HG03432 (cell line): ENCODE measurements at regions not wholly inside any gene's neighbourhood (a gene's known extent, or its start where the extent isn't known, plus 50 kb on each side); places are given as distances from the start of the nearest gene placed in this dataset.
"Not testable (repeated sequence)": the region's sequence is repeated elsewhere in the genome, so short reads cannot be mapped to it uniquely, and the experiment has no call there.

Experiments used
- ATAC-seq: cut with Tn5 transposase; IDR thresholded peaks from one replicate; pipeline ENCODE4 v1.9.1; 2021; ENCODE audit warnings: mild to moderate bottlenecking, moderate library complexity; ENCODE audit not compliant: unreplicated experiment

DNA sequence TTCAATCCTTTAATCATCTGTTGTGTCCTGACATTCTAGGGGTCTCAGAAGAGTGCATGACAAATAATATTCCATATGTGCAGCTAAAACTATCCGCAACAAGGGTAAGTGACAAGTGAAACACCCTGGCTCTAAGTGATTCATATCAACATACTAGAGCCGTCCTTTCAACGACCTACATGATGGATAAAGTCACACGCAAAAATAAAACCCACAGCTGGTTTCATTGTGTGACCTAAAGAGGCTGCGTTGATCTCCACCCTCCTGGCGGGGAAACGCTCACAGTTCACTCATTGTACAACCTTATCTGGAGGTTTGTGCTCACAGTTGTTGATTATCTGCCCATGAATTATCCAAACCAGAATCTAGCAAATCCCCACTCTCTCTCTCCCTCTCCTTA is 365.3 kb upstream of the PKN2 start:
- no peak for ATAC-seq

DNA sequence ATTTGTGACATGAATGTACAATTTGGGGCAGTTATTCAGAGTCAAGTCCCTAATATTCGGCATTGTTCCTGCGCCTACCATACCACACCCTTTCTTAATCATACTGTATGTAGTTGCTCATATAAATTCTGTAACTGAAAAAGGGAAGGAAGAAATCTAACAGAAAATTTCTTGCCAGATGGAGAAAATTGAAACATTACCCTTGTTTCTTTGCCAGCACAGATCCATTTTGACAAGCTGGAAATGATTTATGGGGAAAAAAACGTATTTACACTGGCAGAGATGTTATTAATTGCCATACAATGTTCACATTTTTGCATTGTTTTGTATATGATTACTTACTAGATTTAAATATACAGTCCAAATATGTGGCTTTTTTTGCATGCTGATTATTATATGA is 363.8 kb upstream of the PKN2 start:
- ATAC-seq: no peak

DNA sequence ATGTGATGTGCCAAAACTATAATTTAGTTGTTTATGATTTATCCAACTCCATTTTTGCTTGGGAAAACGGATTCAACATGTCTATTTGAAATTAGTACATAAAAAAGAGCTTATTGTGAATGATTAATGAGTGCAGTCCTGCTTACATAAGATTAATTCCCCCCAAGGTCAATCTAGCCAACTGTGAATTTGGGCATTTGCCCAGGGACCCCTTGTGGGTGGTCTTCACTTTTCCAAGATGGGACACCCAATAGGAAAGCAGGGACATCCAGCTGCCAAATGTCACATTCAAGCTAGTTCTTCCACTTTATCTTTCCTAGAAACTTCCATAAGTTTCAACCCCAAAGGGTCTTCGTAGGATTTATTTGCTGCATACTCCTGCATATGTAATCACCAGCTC is 362.4 kb upstream of the PKN2 start:
- no peak for ATAC-seq

DNA sequence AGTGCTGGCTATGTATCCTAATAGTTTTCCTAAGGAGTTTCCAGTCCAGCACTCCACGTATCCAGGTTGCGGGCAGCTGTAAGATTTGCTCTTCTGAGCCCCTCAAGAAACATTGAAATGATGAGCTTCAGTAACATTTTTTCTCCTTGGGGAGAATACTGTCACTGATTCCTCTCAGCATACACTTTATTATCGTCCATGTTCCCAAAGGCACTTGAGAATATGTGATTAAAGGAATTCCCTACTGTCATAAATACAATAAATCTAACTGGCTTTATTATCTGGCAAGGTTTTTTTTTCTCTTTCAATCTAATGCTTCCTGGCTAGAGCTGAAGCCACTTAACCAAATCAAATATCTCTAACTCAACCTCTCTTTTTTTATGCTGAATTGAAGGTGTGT is 359.2 kb upstream of the PKN2 start:
- no peak for ATAC-seq

DNA sequence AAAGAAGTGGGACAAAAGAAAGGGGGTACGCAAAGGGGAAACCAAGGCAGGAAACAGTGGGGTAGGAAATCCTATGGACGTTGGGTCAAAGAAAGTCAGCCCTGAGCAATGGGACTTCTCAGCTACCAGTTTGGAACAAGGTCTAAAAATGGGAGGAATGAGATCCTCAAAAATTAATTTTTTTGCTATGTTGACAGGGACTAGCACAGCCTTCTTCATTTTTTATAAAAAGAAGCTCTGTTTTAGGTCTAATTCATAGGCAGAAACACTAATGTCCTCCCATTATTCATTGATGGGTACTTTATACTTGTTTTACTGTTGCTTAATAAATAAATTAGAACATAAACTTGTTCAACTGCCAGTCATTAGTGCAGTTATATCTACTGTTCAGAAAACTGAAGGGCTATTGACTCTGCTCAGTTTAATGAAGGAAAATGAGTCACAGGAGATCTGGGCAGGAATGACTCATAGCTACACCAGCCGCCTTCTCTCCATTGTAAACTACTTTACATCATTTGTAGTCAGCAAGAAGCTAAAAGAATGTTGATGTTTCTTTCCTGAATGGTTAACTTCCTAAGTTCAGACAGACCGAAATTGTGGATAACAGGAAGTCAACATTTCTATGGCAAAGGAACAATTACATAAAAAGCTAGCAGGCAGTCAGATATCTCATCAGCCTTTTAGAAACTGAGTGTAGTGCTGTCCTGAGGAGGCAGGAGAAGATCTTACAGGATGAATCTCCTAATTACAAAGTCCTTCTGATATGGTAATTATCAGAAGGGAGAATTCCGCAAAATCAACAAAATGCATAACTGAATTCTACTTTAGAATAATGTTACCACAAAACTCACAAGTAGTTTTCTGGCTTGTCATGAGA is 356.4 kb upstream of the PKN2 start:
- peak; percentile 74 for ATAC-seq

DNA sequence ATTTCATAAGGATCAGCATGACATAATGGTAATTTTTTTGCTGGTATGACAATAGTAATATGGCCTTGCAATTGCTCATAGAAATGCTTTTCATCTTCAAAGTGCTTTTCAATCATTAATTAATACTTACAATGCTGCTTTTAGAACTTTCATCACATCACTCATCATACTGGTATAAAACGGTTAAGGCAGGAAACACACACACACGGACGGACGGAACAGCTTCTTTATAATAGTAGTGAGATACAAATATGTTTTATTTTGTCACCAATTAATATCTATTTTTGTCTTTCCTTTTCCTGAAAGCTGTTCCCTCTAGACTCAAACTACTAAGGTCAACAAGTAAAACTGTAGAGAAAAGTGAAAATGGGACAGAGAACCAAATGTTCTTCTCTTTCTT is 353.9 kb upstream of the PKN2 start:
- no peak for ATAC-seq

DNA sequence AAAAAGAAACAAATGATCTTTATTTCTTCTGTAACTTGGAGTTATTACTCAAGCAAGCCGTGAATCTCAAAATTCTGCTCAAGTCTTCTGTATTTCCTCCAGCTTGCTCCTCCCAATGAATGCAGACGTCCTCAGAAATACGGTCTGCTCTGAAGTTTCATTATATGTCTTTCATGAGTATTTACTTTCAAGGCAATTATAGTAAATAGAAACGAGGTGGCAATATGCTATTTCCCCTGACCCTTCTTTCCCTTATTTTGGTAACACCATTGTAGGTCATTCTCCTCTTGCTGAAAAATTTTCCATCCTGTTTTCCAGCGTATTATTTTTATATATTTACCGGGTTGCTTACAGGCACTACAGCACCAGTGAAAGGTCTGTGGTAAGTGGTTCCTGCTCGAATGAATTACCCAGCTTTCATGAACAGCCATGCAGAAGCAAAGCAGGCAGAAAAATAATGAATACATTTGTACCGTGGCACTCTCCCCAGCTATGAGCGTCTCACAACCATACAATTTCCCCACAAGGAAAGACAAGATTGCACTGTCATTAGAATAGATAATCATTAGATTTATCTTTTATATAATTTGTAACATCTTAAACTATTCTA is 350.9 kb upstream of the PKN2 start:
- no peak for ATAC-seq

DNA sequence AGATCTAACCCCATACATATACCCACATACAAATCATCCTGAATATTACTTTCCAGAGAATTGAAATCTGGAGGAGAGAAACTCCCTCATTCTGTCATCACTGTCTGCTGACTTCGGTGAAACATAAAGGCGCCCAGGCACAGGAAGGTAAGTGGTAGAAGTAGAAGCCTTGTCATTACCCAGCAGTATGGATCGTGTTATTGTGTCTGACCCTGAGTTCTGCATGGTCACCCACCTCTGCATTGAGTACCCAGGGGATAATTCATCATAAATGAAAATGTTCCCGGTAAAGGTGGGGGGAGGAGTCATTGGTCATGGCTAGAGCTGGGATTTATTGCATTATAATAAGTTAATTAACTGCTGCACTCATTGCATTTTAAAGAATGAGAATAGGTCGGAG is 342.6 kb upstream of the PKN2 start:
- no peak for ATAC-seq

DNA sequence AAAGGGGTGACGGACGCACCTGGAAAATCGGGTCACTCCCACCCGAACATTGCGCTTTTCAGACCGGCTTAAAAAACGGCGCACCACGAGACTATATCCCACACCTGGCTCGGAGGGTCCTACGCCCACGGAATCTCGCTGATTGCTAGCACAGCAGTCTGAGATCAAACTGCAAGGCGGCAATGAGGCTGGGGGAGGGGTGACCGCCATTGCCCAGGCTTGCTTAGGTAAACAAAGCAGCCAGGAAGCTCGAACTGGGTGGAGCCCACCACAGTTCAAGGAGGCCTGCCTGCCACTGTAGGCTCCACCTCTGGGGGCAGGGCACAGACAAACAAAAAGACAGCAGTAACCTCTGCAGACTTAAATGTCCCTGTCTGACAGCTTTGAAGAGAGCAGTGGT is 342.0 kb upstream of the PKN2 start:
- ATAC-seq: not testable (repeated sequence)

DNA sequence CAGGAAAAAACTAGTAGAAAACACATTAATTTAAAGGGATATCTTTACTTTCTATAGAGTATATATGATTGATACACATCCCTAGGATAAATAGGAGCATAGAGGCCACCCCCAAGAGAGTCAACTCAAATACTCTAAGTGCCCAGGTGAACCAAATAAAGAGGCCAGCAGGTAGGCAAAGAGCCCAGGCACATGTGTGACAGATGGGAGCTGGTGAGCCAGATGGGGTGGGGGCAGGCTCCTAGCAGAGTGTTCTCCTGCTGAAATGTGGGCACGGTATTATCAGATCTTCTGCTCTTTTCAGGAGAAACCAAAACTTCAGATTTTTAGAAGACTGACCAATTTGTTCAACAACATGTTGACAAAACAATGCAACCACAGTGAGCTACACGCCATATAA is 333.4 kb upstream of the PKN2 start:
- ATAC-seq: no peak

DNA sequence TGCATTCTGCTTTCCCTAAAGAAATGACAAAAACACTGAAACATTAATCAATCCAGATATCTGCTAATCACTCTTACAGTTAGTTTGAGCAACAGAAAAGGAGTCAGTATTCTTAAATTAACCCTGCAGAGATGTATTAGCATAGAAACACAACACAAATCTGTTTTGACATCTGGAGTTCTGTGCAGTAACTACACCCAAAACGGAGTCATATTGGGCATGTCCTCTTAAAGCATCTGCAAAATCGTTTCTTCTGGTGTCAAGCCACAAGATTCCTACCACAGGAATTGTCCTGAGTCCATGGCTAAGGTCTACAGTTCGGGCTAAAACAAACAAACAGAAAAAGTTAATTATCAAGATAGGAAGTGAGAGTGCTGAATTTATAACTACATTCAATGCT is 332.1 kb upstream of the PKN2 start:
- ATAC-seq: no peak

DNA sequence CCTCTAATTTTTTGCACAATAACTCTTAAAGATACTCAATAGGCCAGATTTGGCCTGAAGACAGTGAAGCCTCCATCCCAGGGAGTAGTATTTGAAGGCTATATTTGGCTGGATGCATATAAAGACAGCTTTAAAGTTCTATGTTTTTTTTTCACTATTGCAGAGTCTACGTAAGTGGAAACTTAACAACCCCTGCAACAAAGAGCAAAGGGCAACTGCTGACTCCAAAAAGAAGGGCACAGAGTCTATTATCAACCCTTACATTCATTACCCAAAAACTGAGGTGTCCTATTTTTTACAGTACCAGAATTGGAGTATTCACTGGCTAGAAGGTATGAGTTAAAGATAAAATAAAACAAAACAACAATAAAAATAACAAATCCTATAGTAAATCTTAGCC is 329.8 kb upstream of the PKN2 start:
- no peak for ATAC-seq

DNA sequence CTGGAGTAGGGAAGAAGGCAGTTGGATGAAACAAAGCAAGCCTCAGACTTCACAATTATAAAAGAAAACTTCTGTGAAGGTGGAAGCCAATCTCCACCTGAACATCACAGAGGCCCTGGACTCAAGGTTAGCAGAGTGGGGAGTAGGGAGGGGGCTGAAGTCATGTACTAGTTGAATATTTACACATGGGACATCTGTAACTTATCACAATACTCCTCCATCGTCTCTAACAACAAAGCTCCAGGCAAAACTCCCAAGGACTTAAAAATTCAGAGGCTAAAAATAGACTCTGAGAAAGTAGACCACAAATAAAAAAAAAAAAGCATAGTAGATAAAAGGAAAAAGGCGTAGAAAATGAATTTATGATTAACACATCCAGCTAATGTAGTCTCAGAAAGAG is 326.3 kb upstream of the PKN2 start:
- ATAC-seq: no peak

DNA sequence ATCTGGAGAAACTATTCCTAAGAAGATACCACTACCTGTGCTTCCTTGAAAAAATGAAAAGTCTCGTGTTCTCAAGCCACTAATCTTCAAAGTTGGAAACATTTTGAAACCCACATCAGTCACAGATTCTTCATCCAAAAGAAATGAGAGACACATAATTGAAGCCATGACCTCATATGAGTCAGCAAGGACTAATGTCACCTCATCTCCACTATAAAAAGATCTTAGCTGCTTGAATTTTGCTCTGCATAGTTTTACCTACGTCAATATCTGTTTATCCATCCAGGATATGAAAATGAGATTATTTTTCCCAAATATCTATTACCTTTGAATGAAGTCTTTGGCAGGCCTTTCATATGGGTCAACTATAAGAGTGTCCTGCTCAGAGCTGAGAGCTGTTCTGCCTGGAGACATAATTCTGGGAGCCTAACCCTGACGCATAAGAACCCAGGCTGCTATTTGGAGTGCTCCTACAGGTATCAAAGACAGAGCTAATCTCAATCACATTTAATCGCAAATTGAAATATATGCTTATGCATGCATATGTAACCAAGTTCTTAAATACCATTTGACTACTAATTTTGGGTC is 312.5 kb upstream of the PKN2 start:
- ATAC-seq: no peak

DNA sequence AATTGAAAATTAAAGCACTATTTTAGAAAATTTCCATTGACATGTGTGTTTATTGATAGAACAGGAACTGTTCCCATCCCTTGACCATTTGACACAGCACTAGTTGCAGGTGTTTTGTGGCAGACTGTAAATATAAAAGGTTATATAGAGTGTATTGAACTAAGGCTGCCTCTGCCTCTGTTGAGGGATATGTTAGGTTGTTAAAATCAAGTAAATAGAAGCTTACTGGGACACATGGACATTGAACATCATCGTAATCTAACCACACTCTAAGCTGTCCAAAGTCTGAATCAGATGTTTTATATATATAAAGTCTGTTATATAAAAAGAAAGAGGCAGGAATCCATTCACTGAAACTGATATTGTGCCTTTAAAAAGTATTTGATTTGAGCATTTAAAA is 308.1 kb upstream of the PKN2 start:
- no peak for ATAC-seq

DNA sequence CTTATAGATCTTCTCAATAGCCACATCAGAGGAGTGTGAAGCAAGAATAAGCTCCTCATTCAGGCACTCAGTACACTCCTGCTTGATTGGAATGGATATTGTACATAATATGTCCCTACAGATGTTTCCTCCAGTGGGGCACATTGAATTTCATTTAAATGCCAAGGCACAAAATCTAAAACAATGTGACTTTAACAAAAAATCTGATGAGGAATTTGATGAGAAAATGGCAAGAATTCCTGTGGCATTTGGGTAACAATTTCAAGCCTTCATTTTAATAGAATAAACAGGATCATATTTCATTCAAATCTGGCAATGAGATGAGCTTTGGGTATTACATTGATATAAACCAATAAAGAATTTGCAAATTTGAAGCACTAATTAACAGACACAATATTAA is 307.7 kb upstream of the PKN2 start:
- no peak for ATAC-seq

DNA sequence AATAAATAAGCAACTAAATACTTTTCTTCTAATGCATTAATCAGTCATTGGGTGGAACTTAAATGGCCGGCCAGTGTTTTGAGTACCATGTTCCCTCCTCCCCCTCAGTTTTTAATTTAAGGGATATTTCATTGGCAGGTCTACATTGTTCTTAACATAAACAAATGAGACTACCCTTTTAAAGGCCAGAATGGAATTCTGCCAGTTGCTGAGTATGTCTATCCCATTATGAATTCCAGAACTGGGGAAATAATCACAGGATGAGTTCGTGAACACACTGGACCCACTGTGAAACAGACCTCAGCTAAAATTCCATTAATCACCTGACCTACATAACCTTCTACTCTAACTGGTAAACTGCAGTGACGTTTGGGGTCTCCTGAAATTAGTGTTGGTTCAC is 305.5 kb upstream of the PKN2 start:
- ATAC-seq: no peak

DNA sequence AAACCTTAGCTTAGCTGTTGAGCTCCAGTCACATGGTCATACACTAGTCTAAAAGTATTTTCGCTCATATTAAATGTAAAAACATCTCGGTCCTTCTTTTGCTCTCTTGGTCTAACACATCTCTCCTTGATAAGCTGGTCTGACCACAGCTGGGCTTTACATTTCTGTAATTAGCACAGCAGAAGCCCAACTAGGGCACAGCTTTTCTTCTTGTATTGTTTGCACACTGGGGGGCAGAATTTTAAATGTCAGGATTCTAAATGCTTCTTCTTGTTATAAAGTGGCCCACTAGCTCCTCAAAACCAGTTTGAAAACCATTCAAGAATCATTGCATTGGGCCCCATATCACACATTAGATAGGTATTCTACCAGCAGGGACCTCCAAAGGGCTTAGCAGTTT is 289.1 kb upstream of the PKN2 start:
- ATAC-seq: no peak

DNA sequence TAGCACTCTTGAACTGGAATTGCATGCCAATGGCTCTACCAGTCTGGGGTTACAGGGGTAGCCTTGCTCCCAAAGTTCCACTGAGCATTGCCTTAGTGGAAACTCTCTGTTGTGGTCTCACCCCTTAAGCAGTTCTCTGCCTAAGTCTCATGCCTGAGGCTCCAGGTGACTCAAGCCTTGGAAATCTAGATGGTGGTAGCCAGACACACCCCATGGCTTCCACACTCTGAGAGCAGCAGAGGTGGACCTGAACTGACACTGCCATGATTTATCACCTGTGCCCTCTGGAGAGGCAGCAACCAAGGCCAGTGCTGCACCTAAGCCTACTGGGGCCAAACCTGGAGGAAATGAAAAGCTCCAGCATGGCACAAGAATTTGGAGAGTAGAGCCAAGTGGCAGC is 285.7 kb upstream of the PKN2 start:
- no peak for ATAC-seq

DNA sequence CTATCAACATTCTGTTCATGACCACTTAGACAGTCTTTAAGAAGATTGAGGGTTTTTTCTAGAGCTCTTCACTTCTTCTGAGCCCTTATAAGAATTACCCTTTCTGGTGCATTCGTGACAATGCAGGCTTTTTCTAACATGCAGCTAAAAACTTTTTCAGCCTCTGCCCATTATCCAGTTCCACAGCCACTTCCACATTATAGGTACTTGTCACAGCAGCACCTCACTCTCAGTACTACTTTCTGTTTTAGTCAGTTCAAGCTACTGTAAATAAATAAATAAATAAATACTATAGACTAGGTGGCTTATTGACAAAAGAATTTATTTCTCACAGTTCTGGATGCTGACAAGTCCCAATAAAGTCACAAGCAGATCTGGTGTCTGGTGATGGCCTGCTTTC is 284.4 kb upstream of the PKN2 start:
- ATAC-seq: peak; percentile 72

DNA sequence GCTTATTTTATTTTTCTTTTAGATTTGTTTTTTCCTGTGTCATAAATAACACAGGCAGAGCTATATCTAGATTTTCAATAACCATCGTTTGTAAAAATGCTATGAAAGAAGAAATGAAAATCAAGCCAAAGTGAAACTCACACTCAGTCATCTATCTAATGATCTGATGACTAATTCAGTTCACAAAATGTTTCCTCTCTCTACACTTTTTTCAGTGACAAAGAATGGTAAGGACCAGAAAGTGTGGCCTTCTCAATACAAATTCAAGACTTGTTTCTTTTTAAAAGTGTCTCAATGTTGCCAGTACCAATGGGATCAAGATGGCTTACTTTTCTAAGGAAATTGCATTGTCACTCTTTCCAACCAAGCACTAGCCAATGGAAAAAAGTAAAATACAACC is 282.8 kb upstream of the PKN2 start:
- ATAC-seq: peak; percentile 90

DNA sequence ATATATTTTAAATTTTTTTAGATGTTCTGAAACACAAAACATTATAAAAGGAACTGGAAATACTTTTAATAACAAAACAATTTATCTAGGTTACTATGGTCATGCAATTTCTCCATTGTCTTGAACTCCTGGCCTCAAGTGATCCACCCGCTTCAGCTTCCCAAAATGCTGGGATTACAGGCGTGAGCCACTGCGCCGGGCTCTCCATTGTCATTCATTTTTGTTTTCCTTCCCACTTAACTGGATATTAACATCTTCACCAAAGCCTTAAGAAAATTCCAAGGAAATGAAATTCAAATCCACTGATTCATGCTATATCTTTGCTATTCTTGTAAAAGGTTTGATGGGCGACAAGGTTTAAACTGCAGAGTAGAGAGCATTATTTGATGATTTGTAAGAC is 279.5 kb upstream of the PKN2 start:
- no peak for ATAC-seq
